Keratinocyte (primary cell): ENCODE measurements at regions not wholly inside any gene's neighbourhood (a gene's known extent, or its start where the extent isn't known, plus 50 kb on each side); places are given as distances from the start of the nearest gene placed in this dataset.

Experiments
- DNase-seq: peaks from one replicate; pipeline ENCODE4 v3.0.0-alpha.2; 2011; ENCODE audit warnings: low read depth, missing footprints, low spot score
- FAIRE-seq: peaks from 2 replicates; lab custom pipeline; 2011; peaks lifted over from hg19 to GRCh38; lab: Jason Lieb, UNC
- H2AFZ ChIP-seq: 2 replicates; pipeline ENCODE4 v1.6.0; 2012; ENCODE audit warnings: low read length, control low read depth, inconsistent platforms; ENCODE audit not compliant: control insufficient read depth
- H3K27ac ChIP-seq: 2 replicates; pipeline ENCODE4 v1.5.1; 2011; ENCODE audit warnings: low read length; ENCODE audit not compliant: control insufficient read depth, insufficient read depth
- H3K27me3 ChIP-seq: 3 replicates; pipeline ENCODE4 v1.6.0; 2011; ENCODE audit warnings: low read length; ENCODE audit not compliant: control insufficient read depth, insufficient read depth; ENCODE audit errors: extremely low read depth
- H3K36me3 ChIP-seq, 2 experiments: 2 replicates in 1 of 2; 3 replicates in 1 of 2; pipeline ENCODE4 v1.5.1; 2011; ENCODE audit warnings: low read length in 2 of 2, mild to moderate bottlenecking in 1 of 2; ENCODE audit not compliant: control insufficient read depth in 2 of 2, insufficient read depth in 2 of 2; ENCODE audit errors: extremely low read depth in 1 of 2
- H3K4me1 ChIP-seq: 3 replicates; pipeline ENCODE4 v1.5.1; 2011; ENCODE audit warnings: low read length; ENCODE audit not compliant: control insufficient read depth, insufficient read depth; ENCODE audit errors: extremely low read depth
- H3K4me2 ChIP-seq: 3 replicates; pipeline ENCODE4 v1.6.0; 2011; ENCODE audit warnings: low read depth, low read length; ENCODE audit not compliant: control insufficient read depth, insufficient read depth; ENCODE audit errors: extremely low read depth
- H3K4me3 ChIP-seq, 3 experiments: fragments of 200-600 bp in 1 of 3; sonication (generic) in 1 of 3; 2 replicates in 2 of 3; 3 replicates in 1 of 3; pipeline ENCODE4 v1.5.1; 2011 to 2016; ENCODE audit warnings: low read length in 3 of 3, mild to moderate bottlenecking in 3 of 3, control low read depth in 2 of 3, inconsistent platforms in 1 of 3, low read depth in 1 of 3, mixed read lengths in 1 of 3, mixed run types in 1 of 3, moderate library complexity in 1 of 3; ENCODE audit not compliant: control insufficient read depth in 2 of 3, insufficient read depth in 2 of 3; ENCODE audit errors: extremely low read depth in 1 of 3
- H3K79me2 ChIP-seq: 2 replicates; pipeline ENCODE4 v1.6.0; 2012; ENCODE audit warnings: low read length; ENCODE audit not compliant: control insufficient read depth, insufficient read depth
- H3K9ac ChIP-seq: 3 replicates; pipeline ENCODE4 v1.6.0; 2011; ENCODE audit warnings: low read length; ENCODE audit not compliant: control insufficient read depth, insufficient read depth; ENCODE audit errors: extremely low read depth
- H3K9me1 ChIP-seq: 3 replicates; pipeline ENCODE4 v1.6.0; 2011; ENCODE audit warnings: low read length; ENCODE audit not compliant: control insufficient read depth, insufficient read depth; ENCODE audit errors: extremely low read depth
- H3K9me3 ChIP-seq: 2 replicates; pipeline ENCODE4 v1.5.1; 2012; ENCODE audit warnings: low read depth, low read length; ENCODE audit not compliant: control insufficient read depth
- H4K20me1 ChIP-seq: 3 replicates; pipeline ENCODE4 v1.6.0; 2011; ENCODE audit warnings: low read length; ENCODE audit not compliant: control insufficient read depth, insufficient read depth; ENCODE audit errors: extremely low read depth
- CTCF ChIP-seq, 3 experiments: IDR thresholded peaks in 1 of 3; conservative IDR thresholded peaks in 1 of 3; optimal IDR thresholded peaks in 1 of 3; 2 replicates in 2 of 3; 3 replicates in 1 of 3; pipeline versions ENCODE3 to v1.5.1; 2011; ENCODE audit warnings: low read length in 3 of 3, mild to moderate bottlenecking in 3 of 3, moderate library complexity in 2 of 3, control low read depth in 1 of 3, inconsistent platforms in 1 of 3; ENCODE audit not compliant: insufficient read depth in 2 of 3; ENCODE audit errors: extremely low read depth in 1 of 3
- EZH2 ChIP-seq: IDR thresholded peaks from one replicate; pipeline ENCODE4 v1.6.1; 2012; ENCODE audit warnings: inconsistent platforms, mild to moderate bottlenecking, low read length, moderate library complexity
- dilution Hi-C: fragments of 300-500 bp; cut with MboI; formaldehyde crosslinking; loops from one replicate; pipeline ENCODE4 v1.7.0; 2020; ENCODE audit warnings: low sequenced_read_pairs; ENCODE audit not compliant: extremely low pct_ligation_motif_present

GRCh38 chr7:34299066-34299465, 359.0 kb upstream of the NPSR1 start:
- H2AFZ ChIP-seq: no peak overlapping the region
- H3K4me3 ChIP-seq: no peak overlapping the region
- no peaks in the 10 kb centered on the region for H3K27me3 ChIP-seq
- H3K27ac ChIP-seq: no peak overlapping the region
- H3K4me2 ChIP-seq: no peak overlapping the region
- FAIRE-seq (no peak), DNase-seq (no peak)
- H3K9me3 ChIP-seq: no peaks in the 10 kb centered on the region
- H3K9ac ChIP-seq: no peak overlapping the region
- no peaks in the 10 kb centered on the region for H4K20me1 ChIP-seq
- H3K9me1 ChIP-seq: no peaks in the 10 kb centered on the region
- TF ChIP-seq EZH2 (no peak), CTCF (optimal IDR thresholded peaks at IDR 0.05 in 1 of 3, IDR thresholded peaks at IDR 0.05 in 1 of 3, conservative IDR thresholded peaks at IDR 0.05 in 1 of 3; ENCODE audit: extremely low read depth in 1 of 3, insufficient read depth in 2 of 3, low read length in 3 of 3) (no peak)
- dilution Hi-C loops: loop anchor here (25.0 kb wide), 1 partner anchor 288 kb away; no protein-coding TSS in a partner anchor
- H3K36me3 ChIP-seq: no peaks in the 10 kb centered on the region
- H3K4me1 ChIP-seq: no peaks in the 10 kb centered on the region
- H3K79me2 ChIP-seq: no peaks in the 10 kb centered on the region

GRCh38 chr7:34307540-34307939, 350.5 kb upstream of the NPSR1 start:
- Histone ChIP-seq H3K27ac (no peak overlapping the region), H3K9me1 (no peaks in the 10 kb centered on the region), H3K9ac (no peak overlapping the region), H3K4me2 (no peak overlapping the region), H3K4me3 (no peak overlapping the region), H2AFZ (no peak overlapping the region), H3K36me3 (no peaks in the 10 kb centered on the region), H3K4me1 (no peaks in the 10 kb centered on the region), H3K9me3 (no peaks in the 10 kb centered on the region), H4K20me1 (no peaks in the 10 kb centered on the region), H3K27me3 (no peaks in the 10 kb centered on the region), H3K79me2 (no peaks in the 10 kb centered on the region)
- dilution Hi-C loops: no loop called here
- DNase-seq (no peak), FAIRE-seq (no peak)
- TF ChIP-seq CTCF (optimal IDR thresholded peaks at IDR 0.05 in 1 of 3, IDR thresholded peaks at IDR 0.05 in 1 of 3, conservative IDR thresholded peaks at IDR 0.05 in 1 of 3; ENCODE audit: extremely low read depth in 1 of 3, insufficient read depth in 2 of 3, low read length in 3 of 3) (no peak), EZH2 (no peak)
